HepG2 (cell line): ENCODE measurements at regions not wholly inside any gene's neighbourhood (a gene's known extent, or its start where the extent isn't known, plus 50 kb on each side); places are given as distances from the start of the nearest gene placed in this dataset.

ENCODE experiments used
- CEBPB ChIP-seq: IDR thresholded peaks from 2 replicates; pipeline ENCODE4 v1.6.1; 2011; ENCODE audit warnings: low read depth, low read length, improper control_type of control experiment, borderline replicate concordance
- CTCF ChIP-seq: sonication (generic); formaldehyde crosslinking; IDR thresholded peaks from 2 replicates; pipeline ENCODE4 v1.5.0; 2020; ENCODE audit warnings: mild to moderate bottlenecking, missing genetic modification reagents, moderate library complexity
- HMG20A ChIP-seq: IDR thresholded peaks from 2 replicates; pipeline ENCODE4 v1.6.1; 2016; ENCODE audit warnings: borderline replicate concordance
- NFIC ChIP-seq: IDR thresholded peaks from 2 replicates; pipeline ENCODE4 v1.6.1; 2012; ENCODE audit warnings: mild to moderate bottlenecking, low read length, inconsistent platforms
- PHF20 ChIP-seq: sonication (generic); formaldehyde crosslinking; IDR thresholded peaks from 2 replicates; pipeline ENCODE4 v1.5.0; 2020; ENCODE audit warnings: mild to moderate bottlenecking, missing genetic modification reagents
- SRF ChIP-seq: IDR thresholded peaks from 2 replicates; pipeline ENCODE4 v1.6.1; 2011; ENCODE audit warnings: mild to moderate bottlenecking, low read depth, low read length, moderate library complexity
- TAF1 ChIP-seq: sonication (generic); formaldehyde crosslinking; IDR thresholded peaks from 2 replicates; pipeline ENCODE4 v1.4.0; 2020; ENCODE audit warnings: missing genetic modification reagents
- ZNF724P ChIP-seq: sonication (generic); formaldehyde crosslinking; IDR thresholded peaks from 2 replicates; pipeline ENCODE4 v1.8.0; 2022; ENCODE audit warnings: missing genetic modification reagents, borderline replicate concordance
- ZNF781 ChIP-seq: sonication (generic); formaldehyde crosslinking; IDR thresholded peaks from 2 replicates; pipeline ENCODE4 v1.5.1; 2020; ENCODE audit warnings: borderline replicate concordance, mild to moderate bottlenecking, missing genetic modification reagents; ENCODE audit errors: not compliant biosample characterization
- TF ChIP-seq, protein P1 (sequence below): sonication (generic); formaldehyde crosslinking; conservative IDR thresholded peaks from 2 replicates; pipeline ENCODE4 v1.8.1; 2023; ENCODE audit warnings: missing genetic modification reagents

GRCh38 chr7:131898418-131898817 lies 342.0 kb upstream of the PODXL start:
- no peak for TF ChIP-seq NFIC
- no peak for TF ChIP-seq PHF20 (CRISPR knock-in tag)
- no peak for TF ChIP-seq HMG20A (CRISPR knock-in tag)
- TF ChIP-seq SRF = no peak
- TF ChIP-seq ZNF781 (CRISPR knock-in tag) = no peak
- TF ChIP-seq CTCF (CRISPR knock-in tag) = no peak
- TF ChIP-seq, protein P1, sequence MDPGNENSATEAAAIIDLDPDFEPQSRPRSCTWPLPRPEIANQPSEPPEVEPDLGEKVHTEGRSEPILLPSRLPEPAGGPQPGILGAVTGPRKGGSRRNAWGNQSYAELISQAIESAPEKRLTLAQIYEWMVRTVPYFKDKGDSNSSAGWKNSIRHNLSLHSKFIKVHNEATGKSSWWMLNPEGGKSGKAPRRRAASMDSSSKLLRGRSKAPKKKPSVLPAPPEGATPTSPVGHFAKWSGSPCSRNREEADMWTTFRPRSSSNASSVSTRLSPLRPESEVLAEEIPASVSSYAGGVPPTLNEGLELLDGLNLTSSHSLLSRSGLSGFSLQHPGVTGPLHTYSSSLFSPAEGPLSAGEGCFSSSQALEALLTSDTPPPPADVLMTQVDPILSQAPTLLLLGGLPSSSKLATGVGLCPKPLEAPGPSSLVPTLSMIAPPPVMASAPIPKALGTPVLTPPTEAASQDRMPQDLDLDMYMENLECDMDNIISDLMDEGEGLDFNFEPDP = no peak
- TF ChIP-seq CEBPB = no peak
- no peak for TF ChIP-seq TAF1 (CRISPR knock-in tag)
- TF ChIP-seq ZNF724P = no peak
